Activated gamma-delta T cell (primary cell): ENCODE measurements at regions not wholly inside any gene's neighbourhood (a gene's known extent, or its start where the extent isn't known, plus 50 kb on each side); places are given as distances from the start of the nearest gene placed in this dataset.

ENCODE experiments used
- DNase-seq: peaks from one replicate; lab custom pipeline; 2025; lab: John Stamatoyannopoulos, UW

DNA sequence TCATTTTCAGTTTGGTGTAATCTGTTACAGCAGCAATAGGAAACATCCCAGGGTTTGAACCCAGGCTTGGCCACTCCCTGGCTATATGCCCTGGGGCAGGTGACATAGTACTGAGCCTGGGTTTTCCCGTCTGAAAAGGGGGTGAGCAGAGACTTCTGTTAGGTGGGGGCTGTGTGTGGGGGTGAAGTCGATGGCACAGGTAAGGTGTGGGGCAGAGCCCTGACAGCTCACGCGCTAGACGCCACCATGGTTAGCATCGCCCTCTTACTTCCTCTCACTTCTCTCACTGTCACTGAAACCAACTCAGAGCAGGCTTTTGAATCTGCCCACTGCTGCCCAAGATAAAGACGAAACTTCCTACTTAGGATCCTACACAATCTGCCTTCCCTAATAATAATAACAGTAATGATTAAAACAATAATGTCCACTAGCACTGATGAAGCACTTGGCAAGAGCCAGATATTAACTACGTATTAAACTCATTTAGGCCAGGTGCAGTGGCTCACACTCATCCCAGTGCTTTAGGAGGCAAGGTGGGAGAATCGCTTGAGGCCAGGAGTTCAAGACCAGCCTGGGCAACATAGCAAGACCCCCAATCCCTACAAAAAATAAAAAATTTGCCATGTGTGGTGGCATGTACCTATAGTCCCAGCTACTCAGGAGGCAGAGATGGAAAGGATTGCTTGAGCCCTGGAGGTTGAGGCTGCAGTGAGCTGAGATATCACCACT lies 117.9 kb upstream of the PTPN1 start:
- DNase-seq: no peak

- no peak for DNase-seq
Measured at GRCh38 chr20:50393242-50393641, 116.9 kb upstream of the PTPN1 start.

GRCh38 chr20:50393990-50394561 lies 116.1 kb upstream of the PTPN1 start:
- DNase-seq: no peak

DNA sequence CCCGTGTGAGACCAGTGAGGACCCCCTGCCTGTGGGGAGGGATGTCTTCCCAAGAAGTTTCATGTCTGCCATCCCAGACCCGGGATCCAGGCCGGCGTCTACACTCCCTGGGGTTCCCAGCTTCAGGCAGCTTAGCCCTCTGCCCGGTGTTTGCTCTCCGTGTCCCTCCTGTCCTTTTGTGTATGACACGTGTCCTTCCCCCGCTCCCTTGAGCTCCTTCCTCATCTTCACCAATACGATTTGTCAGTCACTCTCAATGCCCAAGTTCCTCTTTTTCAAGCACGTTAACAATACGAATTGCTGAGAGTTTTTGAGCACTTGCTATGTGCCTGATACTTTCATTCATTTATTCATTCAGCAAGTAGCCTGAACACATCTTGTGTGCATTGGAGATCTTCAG lies 115.6 kb upstream of the PTPN1 start:
- DNase-seq: no peak

- DNase-seq: no peak
Measured at GRCh38 chr20:50395251-50395729, 114.9 kb upstream of the PTPN1 start.

DNA sequence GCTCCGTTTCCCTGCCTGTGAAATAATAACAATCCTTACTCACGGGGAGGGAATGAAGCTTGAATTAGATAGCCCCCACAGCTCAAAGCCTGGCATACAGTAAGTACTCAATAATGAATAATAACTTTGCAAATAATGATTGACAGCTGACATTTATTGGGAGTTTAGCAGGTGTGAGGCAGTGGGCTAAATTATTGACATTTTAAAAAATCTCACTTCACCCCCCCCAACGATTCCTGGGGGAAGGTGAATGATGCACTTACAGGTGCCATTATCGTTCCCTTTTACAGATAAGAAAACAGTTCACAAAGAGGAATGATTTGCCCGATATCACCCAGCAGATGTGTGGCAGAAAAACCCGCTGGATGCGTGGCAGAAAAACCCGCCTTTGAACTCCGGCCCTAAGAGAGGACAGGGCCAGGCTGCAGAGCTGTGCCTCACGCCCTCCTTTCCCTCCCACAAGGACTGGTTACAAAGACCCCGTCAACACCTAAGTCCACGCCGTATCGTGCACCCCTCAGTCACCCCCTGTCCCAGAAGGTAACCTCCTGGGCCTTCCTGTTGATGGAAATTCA lies 114.2 kb upstream of the PTPN1 start:
- no peak for DNase-seq

DNA sequence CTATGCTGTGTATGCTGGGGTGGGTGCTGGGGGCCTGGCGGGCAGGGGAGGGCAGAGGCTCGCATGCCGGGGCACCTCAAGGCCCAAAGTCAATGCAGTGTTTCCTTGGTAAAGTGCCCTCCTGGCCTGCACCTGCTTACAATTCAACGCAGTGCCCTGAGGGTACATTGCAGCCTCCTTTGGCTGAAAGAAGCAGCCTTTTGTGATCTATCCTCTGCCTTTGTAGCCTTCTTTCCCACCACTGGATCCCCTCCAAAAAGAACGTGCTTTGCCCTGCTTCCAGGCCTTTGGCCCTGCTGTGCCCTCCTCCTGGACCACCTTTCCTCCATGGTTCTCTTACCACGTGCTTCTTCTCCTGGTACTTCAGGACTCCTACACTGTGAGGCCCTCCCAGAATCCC lies 113.6 kb upstream of the PTPN1 start:
- no peak for DNase-seq

DNA sequence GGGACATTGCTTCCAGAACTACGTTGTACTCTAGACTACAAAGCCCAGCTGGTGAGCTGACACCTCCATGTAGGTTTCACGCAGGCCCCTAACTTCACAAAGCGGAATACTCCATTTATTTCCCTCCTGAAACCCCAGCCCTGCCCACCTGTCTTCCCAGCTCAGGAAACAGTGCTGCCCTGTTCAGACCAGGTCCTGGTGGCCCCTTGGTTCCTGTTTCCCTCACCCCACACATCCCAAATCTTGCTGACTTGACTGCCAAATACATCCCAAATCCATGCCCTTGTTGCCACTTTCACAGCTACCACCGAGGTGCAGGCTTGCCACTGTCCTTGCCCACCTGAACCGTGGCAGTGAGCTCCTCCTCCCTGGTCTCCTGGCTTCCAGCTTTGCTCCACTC lies 113.1 kb upstream of the PTPN1 start:
- DNase-seq: no peak

- DNase-seq: no peak
Measured at GRCh38 chr20:50398064-50398463, 112.1 kb upstream of the PTPN1 start.

- no peak for DNase-seq
Measured at GRCh38 chr20:50398471-50398820, 111.7 kb upstream of the PTPN1 start.

- DNase-seq: no peak
Measured at GRCh38 chr20:50398821-50399554, 111.2 kb upstream of the PTPN1 start.

DNA sequence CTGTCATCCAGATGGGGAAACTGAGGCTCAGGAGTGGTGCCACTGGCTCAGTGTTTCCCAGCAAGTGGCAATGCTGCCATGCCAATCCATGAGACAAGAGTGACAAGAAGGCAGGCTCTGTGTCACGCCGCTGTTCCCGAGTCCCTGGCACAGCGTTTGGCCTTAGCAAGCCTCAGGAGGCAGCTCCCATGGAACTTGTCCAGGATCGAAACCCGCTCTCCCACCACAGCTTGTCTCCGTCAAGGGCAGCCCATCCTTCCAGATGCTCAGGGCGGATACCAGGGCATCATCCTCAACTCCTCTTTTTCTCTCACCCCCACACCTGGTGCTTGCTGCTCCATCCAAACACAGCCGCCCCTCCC lies 110.6 kb upstream of the PTPN1 start:
- no peak for DNase-seq

GRCh38 chr20:50399917-50400704 lies 110.1 kb upstream of the PTPN1 start:
- DNase-seq: no peak

- no peak for DNase-seq
Measured at GRCh38 chr20:50400705-50401586, 109.2 kb upstream of the PTPN1 start.

DNA sequence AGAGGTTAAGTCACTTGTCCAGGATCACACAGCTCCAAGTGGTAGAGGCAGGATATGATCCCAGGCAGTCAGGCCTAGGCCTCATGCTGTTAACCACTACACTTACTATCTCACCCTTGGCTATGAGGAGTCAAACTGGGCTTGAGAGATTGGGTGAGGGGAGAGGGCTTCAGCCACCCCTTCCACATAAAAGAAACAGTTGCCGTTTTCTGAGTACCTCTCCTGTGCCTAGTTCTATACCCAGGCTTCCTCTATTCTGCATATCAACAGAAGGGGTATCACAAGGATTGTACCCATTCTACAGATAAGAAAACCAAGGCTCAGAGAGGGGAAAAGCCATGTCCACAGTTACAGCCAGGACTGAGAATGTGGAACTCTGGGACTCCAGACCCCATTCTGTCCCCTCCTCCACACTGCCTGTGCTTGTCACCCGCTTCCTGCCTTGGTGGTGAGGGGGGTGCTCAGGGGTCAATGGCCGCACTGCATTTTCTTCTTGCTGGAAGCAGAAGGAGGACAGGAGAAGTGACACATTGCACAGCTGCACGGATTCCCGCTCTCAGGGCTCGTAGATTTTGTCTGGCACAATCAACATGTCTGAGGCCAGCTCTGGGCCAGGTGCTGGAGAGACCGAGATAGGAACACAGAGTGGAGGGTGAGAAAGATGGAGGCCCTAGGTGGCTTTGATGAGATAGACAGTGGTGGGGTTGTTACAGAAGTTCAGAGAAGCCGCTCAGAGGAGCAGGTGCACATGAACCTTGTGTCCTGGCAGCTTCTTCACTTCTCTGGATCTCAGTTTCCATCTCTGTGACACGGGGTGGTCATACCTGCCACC lies 108.4 kb upstream of the PTPN1 start:
- DNase-seq: no peak

DNA sequence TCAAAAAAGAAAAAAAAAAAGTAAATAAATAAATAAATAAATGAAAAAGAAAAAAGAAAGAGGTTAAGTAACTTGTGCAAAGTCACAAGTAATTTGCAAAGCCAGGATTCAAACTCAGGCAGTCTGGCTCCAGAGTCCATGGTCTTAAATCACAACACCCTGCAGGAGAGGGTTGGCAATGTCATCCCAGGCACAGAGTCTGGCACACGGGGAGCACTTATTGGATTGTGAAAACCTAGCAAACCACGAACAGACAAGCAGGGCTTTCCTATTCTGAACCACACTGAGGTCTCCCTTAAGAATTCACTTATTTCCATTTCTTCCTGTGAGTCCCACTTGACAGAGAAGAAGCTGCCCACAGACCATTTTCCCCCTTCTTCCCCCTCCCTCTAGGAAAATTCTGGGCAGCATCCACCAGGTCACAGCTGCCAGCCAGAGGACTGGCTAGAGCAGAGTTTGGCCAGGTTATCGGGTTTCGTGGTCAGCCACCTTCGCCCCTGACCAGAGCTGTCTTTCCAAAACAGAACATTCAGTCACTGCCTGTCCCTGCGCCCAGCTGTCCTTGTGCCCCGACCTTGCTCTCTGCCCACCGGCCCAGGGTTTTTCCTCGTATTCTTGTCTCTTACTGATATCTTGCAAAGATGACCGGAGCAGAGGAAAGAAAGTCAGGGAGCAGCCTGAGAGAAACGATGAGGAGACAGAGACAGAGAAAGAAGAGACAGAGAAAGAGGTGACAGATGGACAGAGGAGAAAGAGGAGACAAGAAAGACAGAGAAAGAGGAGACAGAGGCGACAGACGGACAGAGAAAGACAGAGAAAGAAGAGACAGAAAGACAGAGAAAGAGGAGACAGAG lies 106.4 kb upstream of the PTPN1 start:
- no peak for DNase-seq

DNA sequence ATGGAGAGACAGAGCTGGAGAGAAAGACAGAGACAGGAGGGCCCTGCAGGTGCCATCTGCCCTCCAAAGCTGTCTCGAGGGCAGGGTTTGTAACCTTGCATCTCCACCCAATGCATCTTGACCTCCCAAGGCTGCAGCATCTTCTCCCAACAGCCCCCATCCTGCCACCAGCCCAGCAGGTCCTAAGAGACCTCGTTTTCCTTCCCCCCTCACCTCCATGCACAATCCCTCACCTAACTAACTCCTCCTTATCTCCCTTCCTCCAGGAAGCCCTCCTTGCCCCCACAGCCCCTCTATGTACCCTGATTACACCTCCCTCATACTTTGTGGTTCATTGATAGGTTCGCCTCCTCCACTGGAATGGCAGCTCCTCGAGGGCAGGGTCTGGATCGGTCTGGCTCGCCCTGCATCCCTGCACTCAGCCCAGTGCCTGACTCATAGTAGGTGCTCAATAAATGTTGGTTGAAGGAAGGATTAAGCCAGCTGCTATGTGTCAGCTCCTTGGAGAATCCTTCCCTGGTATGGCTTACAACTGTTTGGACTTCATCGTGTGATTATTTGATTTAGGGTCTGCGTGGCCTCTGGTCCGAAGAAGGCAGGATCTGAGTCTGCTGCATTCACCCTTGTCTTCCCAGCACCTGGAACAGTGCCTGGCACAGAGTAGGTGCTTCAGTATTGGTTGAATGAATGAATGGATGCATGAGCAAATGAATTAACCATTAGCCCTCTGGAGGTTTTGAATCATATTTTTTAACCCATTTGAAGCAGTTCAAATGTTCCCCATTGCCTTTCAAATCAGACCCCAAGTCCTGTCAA lies 105.6 kb upstream of the PTPN1 start:
- DNase-seq: no peak

GRCh38 chr20:50405235-50405914 lies 104.8 kb upstream of the PTPN1 start:
- no peak for DNase-seq
